ENCODE measurements at regions not wholly inside any gene's neighbourhood (a gene's known extent, or its start where the extent isn't known, plus 50 kb on each side); places are given as distances from the start of the nearest gene placed in this dataset.
"Not testable (repeated sequence)": the region's sequence is repeated elsewhere in the genome, so short reads cannot be mapped to it uniquely, and the experiment has no call there.

DNA sequence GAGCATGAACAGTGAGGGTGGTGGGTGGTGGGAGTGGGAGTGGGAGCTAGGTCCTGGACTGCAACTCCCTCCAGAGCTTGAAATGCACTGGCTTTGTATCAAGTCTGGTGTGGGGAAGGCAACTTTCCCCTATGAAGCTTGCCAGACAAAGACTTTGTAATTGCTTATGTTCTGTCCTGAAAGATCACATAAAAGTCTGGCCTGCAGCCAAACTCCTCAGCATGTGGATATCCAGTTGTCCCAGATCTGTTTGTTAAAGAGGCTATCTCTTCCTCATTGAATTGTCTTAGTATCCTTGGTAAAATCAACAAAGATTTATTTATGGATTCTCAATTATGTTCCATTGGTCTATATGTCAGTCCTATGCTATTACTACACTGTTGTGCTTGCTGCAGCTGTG is 607.9 kb downstream of the GLUD2 start:
- no peaks in the 10 kb centered on the region for H3K9me3 ChIP-seq (replicated peaks)

DNA sequence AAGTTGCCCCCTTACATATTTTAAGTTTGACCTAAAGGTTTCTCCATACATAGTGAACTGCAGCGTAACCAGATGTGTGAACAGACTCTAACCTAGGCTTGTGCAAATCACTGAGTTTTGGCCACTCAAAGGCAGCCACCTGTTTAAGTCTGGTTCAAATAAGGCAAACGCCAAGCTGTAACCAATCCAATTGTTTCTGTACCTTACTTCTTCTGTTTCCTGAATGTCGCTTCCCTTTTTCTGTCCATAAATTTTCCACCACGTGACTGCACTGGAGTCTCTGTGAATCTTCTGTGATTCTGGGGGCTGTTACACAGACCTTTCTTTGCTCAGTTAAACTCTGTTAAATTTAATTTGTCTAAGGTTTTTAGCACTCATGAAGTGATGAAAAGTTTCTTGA is 618.8 kb downstream of the GLUD2 start:
- H3K27me3 ChIP-seq (ENCODE audit: low read depth) = no peaks in the 10 kb centered on the region
- no peaks in the 10 kb centered on the region for H3K9me3 ChIP-seq (replicated peaks)
- no peak overlapping the region for H3K4me3 ChIP-seq
- no peak for DNase-seq
- H3K27ac ChIP-seq (replicated peaks) = no peak overlapping the region
- intact Hi-C loops (cut with micrococcal nuclease) = no loop called here
- H3K4me1 ChIP-seq = no peaks in the 10 kb centered on the region
- H3K36me3 ChIP-seq = no peaks in the 10 kb centered on the region
- TF ChIP-seq, protein P1, sequence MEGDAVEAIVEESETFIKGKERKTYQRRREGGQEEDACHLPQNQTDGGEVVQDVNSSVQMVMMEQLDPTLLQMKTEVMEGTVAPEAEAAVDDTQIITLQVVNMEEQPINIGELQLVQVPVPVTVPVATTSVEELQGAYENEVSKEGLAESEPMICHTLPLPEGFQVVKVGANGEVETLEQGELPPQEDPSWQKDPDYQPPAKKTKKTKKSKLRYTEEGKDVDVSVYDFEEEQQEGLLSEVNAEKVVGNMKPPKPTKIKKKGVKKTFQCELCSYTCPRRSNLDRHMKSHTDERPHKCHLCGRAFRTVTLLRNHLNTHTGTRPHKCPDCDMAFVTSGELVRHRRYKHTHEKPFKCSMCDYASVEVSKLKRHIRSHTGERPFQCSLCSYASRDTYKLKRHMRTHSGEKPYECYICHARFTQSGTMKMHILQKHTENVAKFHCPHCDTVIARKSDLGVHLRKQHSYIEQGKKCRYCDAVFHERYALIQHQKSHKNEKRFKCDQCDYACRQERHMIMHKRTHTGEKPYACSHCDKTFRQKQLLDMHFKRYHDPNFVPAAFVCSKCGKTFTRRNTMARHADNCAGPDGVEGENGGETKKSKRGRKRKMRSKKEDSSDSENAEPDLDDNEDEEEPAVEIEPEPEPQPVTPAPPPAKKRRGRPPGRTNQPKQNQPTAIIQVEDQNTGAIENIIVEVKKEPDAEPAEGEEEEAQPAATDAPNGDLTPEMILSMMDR (IDR thresholded peaks at IDR 0.05; ENCODE audit: borderline replicate concordance) = no peak

More for the DNA sequence above, 607.9 kb downstream of the GLUD2 start:
- no peaks in the 10 kb centered on the region for H3K4me1 ChIP-seq
- intact Hi-C loops (cut with micrococcal nuclease) = no loop called here
- no peak overlapping the region for H3K27ac ChIP-seq (replicated peaks)
- no peaks in the 10 kb centered on the region for H3K27me3 ChIP-seq (ENCODE audit: low read depth)
- H3K4me3 ChIP-seq = no peak overlapping the region
- H3K36me3 ChIP-seq = no peaks in the 10 kb centered on the region
- no peak for DNase-seq
- TF ChIP-seq, protein P1 (IDR thresholded peaks at IDR 0.05; ENCODE audit: borderline replicate concordance) = no peak

DNA sequence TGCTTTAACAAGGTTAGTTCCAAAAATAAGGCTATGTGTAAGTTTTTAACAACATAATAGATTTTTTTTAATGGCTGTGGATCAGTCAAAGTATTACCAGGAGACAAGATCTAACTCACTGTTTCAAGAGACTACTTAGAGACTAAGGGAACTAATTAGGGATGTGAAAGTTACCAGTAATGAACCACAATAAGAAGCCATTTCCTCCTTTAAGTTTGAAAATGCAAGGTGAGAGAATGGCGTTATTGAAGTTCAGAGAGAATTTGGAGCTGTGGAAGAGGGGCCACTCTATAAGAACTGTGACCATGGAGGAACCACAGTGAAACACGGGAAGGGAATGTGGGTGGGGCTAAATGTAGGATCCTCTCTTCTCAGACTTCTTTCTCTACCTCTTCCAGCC is 624.2 kb downstream of the GLUD2 start:
- intact Hi-C loops (cut with micrococcal nuclease) = no loop called here
- TF ChIP-seq, protein P1 (IDR thresholded peaks at IDR 0.05; ENCODE audit: borderline replicate concordance) = no peak
- Histone ChIP-seq H3K27ac (replicated peaks) (no peak overlapping the region), H3K4me1 (no peaks in the 10 kb centered on the region), H3K27me3 (ENCODE audit: low read depth) (no peaks in the 10 kb centered on the region), H3K9me3 (replicated peaks) (peaks cover 28% of the 10 kb centered on the region), H3K36me3 (no peaks in the 10 kb centered on the region), H3K4me3 (no peak overlapping the region)
- no peak for DNase-seq

DNA sequence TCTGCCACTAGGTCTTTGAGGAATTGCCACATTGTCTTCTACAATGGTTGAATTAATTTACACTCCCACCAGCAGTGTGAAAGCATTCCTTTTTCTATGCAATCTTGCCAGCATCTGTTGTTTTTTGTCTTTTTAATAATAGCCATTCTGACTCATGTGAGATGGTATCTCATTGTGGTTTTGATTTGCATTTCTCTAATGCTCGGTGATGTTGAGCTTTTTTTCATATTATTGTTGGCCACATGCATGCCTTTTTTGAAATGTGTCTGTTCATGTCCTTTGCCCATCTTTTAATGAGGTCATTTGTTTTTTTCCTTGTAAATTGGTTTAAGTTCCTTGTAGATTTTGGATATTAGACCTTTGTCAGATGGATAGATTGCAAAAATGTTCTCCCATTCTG is 661.8 kb downstream of the GLUD2 start:
- H3K36me3 ChIP-seq; DNase-seq; H3K27ac ChIP-seq (replicated peaks); H3K4me3 ChIP-seq; H3K27me3 ChIP-seq (ENCODE audit: low read depth); H3K4me1 ChIP-seq; intact Hi-C loops (cut with micrococcal nuclease): not testable (repeated sequence)
- H3K9me3 ChIP-seq (replicated peaks) = peaks cover 34% of the 10 kb centered on the region

DNA sequence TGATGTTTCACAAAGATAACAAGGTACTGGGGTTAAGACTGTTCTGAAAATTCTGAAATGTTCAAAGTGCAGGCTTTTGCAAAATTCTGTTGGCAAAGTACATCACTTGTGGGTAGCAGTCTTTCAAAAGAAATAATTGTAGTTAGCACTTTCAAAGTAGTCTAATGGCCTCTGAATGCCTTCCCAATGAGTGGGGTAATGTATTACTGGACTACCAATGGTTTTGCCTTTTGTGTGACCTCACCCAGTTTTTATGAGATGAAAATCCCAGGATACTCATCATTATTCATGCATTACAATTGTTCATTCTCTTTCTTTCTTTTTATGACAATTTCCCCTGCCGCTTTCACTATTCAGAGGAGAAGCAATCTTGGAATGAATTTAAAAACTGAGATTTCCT is 686.1 kb downstream of the GLUD2 start:
- no peaks in the 10 kb centered on the region for H3K36me3 ChIP-seq
- no peak for DNase-seq
- TF ChIP-seq, protein P1 (IDR thresholded peaks at IDR 0.05; ENCODE audit: borderline replicate concordance) = no peak
- no peak overlapping the region for H3K27ac ChIP-seq (replicated peaks)
- no peaks in the 10 kb centered on the region for H3K4me1 ChIP-seq
- H3K4me3 ChIP-seq = no peak overlapping the region
- H3K9me3 ChIP-seq (replicated peaks) = no peaks in the 10 kb centered on the region
- intact Hi-C loops (cut with micrococcal nuclease) = no loop called here
- no peaks in the 10 kb centered on the region for H3K27me3 ChIP-seq (ENCODE audit: low read depth)

DNA sequence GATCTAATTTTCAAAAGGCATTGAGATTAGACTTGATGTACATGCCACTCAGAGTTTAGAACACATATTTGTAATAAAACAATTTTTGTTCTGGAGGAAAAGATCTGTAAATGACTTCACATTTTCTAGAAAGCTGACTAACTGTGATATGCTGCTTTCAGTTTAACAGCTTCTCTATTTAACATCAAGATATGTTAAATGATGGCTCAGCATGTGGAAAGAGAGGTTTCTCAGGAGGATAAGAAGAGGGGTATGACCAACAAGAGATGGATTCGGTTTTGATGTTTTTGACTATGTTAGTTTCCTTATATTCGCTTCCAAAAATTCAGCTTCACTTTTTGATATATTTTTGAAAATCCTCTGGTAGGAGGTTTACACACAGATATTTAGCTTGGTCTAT is 698.7 kb downstream of the GLUD2 start:
- TF ChIP-seq, protein P1 (IDR thresholded peaks at IDR 0.05; ENCODE audit: borderline replicate concordance) = no peak
- no peaks in the 10 kb centered on the region for H3K27me3 ChIP-seq (ENCODE audit: low read depth)
- no peaks in the 10 kb centered on the region for H3K4me1 ChIP-seq
- intact Hi-C loops (cut with micrococcal nuclease) = no loop called here
- no peak overlapping the region for H3K27ac ChIP-seq (replicated peaks)
- DNase-seq = no peak
- no peaks in the 10 kb centered on the region for H3K9me3 ChIP-seq (replicated peaks)
- H3K4me3 ChIP-seq = no peak overlapping the region
- H3K36me3 ChIP-seq = no peaks in the 10 kb centered on the region

DNA sequence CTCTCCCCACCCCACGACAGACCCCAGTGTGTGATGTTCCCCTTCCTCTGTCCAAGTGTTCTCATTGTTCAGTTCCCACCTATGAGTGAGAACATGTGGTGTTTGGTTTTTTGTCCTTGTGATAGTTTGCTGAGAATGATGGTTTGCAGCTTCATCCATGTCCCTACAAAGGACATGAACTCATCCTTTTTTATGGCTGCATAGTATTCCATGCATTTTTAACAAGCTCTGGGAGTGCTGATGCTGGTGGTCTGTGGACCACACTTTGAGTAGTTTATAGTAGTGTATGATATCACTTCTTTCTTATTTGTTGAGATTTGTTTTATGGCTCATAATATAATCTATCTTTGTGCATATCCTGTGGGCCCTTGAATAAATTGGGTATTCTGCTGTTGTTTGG is 706.2 kb downstream of the GLUD2 start:
- H3K27me3 ChIP-seq (ENCODE audit: low read depth); H3K4me3 ChIP-seq; H3K27ac ChIP-seq (replicated peaks); DNase-seq; H3K9me3 ChIP-seq (replicated peaks); intact Hi-C loops (cut with micrococcal nuclease); H3K36me3 ChIP-seq; H3K4me1 ChIP-seq: not testable (repeated sequence)

Data from left ventricle myocardium inferior (tissue), 1 donor.